Panc1 (cell line): ENCODE measurements at regions not wholly inside any gene's neighbourhood (a gene's known extent, or its start where the extent isn't known, plus 50 kb on each side); places are given as distances from the start of the nearest gene placed in this dataset.

Experiments
- ATAC-seq: fragments of 200-7000 bp; cut with Tn5 transposase; 2 replicates; pipeline ENCODE4 v1.9.1; 2020; ENCODE audit warnings: mild to moderate bottlenecking, moderate library complexity
- BruUV-seq: library from RNA; stranded (reverse); fragments of 400-500 nt; replicated peaks from 2 replicates; lab custom pipeline; 2021; lab: Mats Ljungman, UMichigan
- CTCF ChIA-PET: fragments of 300-600 bp; sonication (Branson Sonifier 250); formaldehyde crosslinking; loops from one replicate; lab custom pipeline; 2022; ENCODE audit warnings: antibody characterized with exemption; lab: Charles Lee
- POLR2A ChIA-PET: fragments of 300-600 bp; sonication (Branson Sonifier 250); formaldehyde crosslinking; loops from one replicate; lab custom pipeline; 2022; ENCODE audit warnings: antibody characterized with exemption; lab: Charles Lee
- DNase-seq: peaks from one replicate; pipeline ENCODE4 v3.0.0-alpha.2; 2010; ENCODE audit warnings: low read depth, low spot score
- H3K27ac ChIP-seq: 2 replicates; pipeline ENCODE4 v1.5.1; 2011; ENCODE audit warnings: mild to moderate bottlenecking, low read length, inconsistent platforms
- H3K27me3 ChIP-seq: fragments of 200-500 bp; sonication (Bioruptor generic); 2 replicates; pipeline ENCODE4 v1.6.0; 2014; ENCODE audit warnings: low read length, inconsistent platforms; ENCODE audit not compliant: control insufficient read depth, insufficient read depth
- H3K36me3 ChIP-seq: fragments of 200-500 bp; sonication (Bioruptor generic); 2 replicates; pipeline ENCODE4 v1.5.1; 2014; ENCODE audit warnings: inconsistent platforms, mild to moderate bottlenecking, low read length, moderate library complexity; ENCODE audit not compliant: control insufficient read depth, insufficient read depth
- H3K4me1 ChIP-seq: 2 replicates; pipeline ENCODE4 v1.5.1; 2011; ENCODE audit warnings: inconsistent platforms, mild to moderate bottlenecking, low read length, moderate library complexity; ENCODE audit not compliant: control insufficient read depth, insufficient read depth
- H3K4me3 ChIP-seq, 2 experiments: 2 replicates each; pipeline ENCODE4 v1.5.1; 2011 to 2012; ENCODE audit warnings: low read depth in 2 of 2, low read length in 2 of 2, mild to moderate bottlenecking in 2 of 2, inconsistent platforms in 1 of 2, moderate library complexity in 1 of 2
- H3K9me3 ChIP-seq: fragments of 200-500 bp; sonication (Bioruptor generic); 2 replicates; pipeline ENCODE4 v1.5.1; 2014; ENCODE audit warnings: low read depth, mild to moderate bottlenecking, inconsistent platforms, low read length, moderate library complexity; ENCODE audit not compliant: control insufficient read depth, insufficient read depth
- POLR2AphosphoS5 ChIP-seq: IDR thresholded peaks from 2 replicates; pipeline ENCODE4 v1.6.1; 2012; ENCODE audit warnings: mild to moderate bottlenecking, low read depth, low read length, moderate library complexity
- REST ChIP-seq, 2 experiments: IDR thresholded peaks; 2 replicates each; pipeline ENCODE4 v1.6.1; 2011 to 2012; ENCODE audit warnings: low read depth in 2 of 2, control low read depth in 1 of 2, low read length in 1 of 2, mild to moderate bottlenecking in 1 of 2, moderate library complexity in 1 of 2; ENCODE audit not compliant: insufficient read depth in 1 of 2
- SIN3A ChIP-seq: IDR thresholded peaks from 2 replicates; pipeline ENCODE4 v1.6.1; 2012; ENCODE audit warnings: low read depth, mild to moderate bottlenecking, low read length, moderate library complexity, borderline replicate concordance; ENCODE audit not compliant: insufficient read depth
- TCF7L2 ChIP-seq: IDR thresholded peaks from 2 replicates; pipeline ENCODE4 v1.6.1; 2011; ENCODE audit warnings: mild to moderate bottlenecking, low read depth, low read length, inconsistent platforms
- in situ Hi-C: cut with HindIII; loops from 2 replicates; pipeline ENCODE4 v1.10.0; 2016; ENCODE audit warnings: low sequenced_read_pairs, low pct_unique_long_range_greater_than_20kb
- intact Hi-C: fragments of 100-400 bp; cut with micrococcal nuclease; formaldehyde crosslinking; loops from one replicate; pipeline ENCODE4 v1.10.0; 2022; ENCODE audit not compliant: unreplicated experiment
- TF ChIP-seq, protein P1 (sequence below): fragments of 450-650 bp; IDR thresholded peaks from 2 replicates; pipeline ENCODE4 v1.5.1; 2017; ENCODE audit warnings: mild to moderate bottlenecking

DNA sequence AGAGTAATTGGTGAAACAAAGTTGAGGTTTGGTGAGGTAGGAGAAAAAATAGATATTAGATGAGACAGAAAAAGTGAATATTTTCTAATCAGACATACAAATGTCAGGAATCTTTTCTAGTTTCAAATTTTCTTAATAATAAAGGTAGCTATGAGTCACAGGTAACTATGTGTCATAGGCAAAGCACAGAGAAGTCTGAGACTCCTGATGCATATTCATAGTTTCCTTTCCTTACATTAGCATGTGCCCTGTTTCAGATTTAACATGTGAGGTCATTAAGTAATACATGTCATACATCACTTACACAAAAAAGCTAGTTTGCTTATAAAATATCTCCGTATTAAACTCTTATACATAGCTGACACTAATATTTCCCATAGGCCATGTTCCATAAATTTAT, 1141.3 kb upstream of the PCDH20 start:
- no peaks in the 10 kb centered on the region for H3K9me3 ChIP-seq
- in situ Hi-C loops (no loop called here), intact Hi-C loops (no loop called here)
- TF ChIP-seq TCF7L2 (no peak), POLR2AphosphoS5 (no peak), SIN3A (no peak), REST (IDR thresholded peaks at IDR 0.05; ENCODE audit: insufficient read depth in 1 of 2, low read depth in 2 of 2, low read length in 1 of 2) (no peak)
- TF ChIP-seq, protein P1, sequence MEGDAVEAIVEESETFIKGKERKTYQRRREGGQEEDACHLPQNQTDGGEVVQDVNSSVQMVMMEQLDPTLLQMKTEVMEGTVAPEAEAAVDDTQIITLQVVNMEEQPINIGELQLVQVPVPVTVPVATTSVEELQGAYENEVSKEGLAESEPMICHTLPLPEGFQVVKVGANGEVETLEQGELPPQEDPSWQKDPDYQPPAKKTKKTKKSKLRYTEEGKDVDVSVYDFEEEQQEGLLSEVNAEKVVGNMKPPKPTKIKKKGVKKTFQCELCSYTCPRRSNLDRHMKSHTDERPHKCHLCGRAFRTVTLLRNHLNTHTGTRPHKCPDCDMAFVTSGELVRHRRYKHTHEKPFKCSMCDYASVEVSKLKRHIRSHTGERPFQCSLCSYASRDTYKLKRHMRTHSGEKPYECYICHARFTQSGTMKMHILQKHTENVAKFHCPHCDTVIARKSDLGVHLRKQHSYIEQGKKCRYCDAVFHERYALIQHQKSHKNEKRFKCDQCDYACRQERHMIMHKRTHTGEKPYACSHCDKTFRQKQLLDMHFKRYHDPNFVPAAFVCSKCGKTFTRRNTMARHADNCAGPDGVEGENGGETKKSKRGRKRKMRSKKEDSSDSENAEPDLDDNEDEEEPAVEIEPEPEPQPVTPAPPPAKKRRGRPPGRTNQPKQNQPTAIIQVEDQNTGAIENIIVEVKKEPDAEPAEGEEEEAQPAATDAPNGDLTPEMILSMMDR: no peak
- ATAC-seq (no peak), DNase-seq (no peak)
- POLR2A ChIA-PET: no interaction called here
- no peak overlapping the region for H3K27ac ChIP-seq
- no peak overlapping the region for H3K4me3 ChIP-seq
- H3K4me1 ChIP-seq: no peaks in the 10 kb centered on the region
- H3K27me3 ChIP-seq: no peaks in the 10 kb centered on the region
- no TSS peak for BruUV-seq
- H3K36me3 ChIP-seq: no peaks in the 10 kb centered on the region
- CTCF ChIA-PET: no interaction called here

GRCh38 chr13:62551588-62551987, 1135.9 kb upstream of the PCDH20 start:
- DNase-seq: no peak
- Histone ChIP-seq H3K36me3 (no peaks in the 10 kb centered on the region), H3K27ac (no peak overlapping the region), H3K9me3 (no peaks in the 10 kb centered on the region), H3K4me3 (no peak overlapping the region), H3K4me1 (no peaks in the 10 kb centered on the region), H3K27me3 (no peaks in the 10 kb centered on the region)
- in situ Hi-C loops (no loop called here), intact Hi-C loops (no loop called here)
- no peak for ATAC-seq
- TF ChIP-seq TCF7L2 (no peak), REST (IDR thresholded peaks at IDR 0.05; ENCODE audit: insufficient read depth in 1 of 2, low read depth in 2 of 2, low read length in 1 of 2) (no peak), SIN3A (no peak), POLR2AphosphoS5 (no peak)
- TF ChIP-seq, protein P1: no peak
- CTCF ChIA-PET: no interaction called here
- BruUV-seq: no TSS peak
- POLR2A ChIA-PET: no interaction called here
